ENCODE measurements at regions not wholly inside any gene's neighbourhood (a gene's known extent, or its start where the extent isn't known, plus 50 kb on each side); places are given as distances from the start of the nearest gene placed in this dataset.

- no peak for DNase-seq
- no peak overlapping the region for H2AFZ ChIP-seq (replicated peaks; ENCODE audit: low read length, poor library complexity)
- ChIA-PET CTCF (no interaction called here), POLR2A (ENCODE audit: unreplicated experiment) (no interaction called here)
- dilution Hi-C loops (cut with HindIII; ENCODE audit: low sequenced_read_pairs, unreplicated experiment) (no loop called here), intact Hi-C loops (cut with micrococcal nuclease) (no loop called here), in situ Hi-C loops (cut with MboI; ENCODE audit: low sequenced_read_pairs) (no loop called here)
- H3K4ac ChIP-seq (ENCODE audit: low read depth, low read length): no peak overlapping the region
- H3K4me3 ChIP-seq (ENCODE audit: insufficient read depth, low read depth, low read length): no peak overlapping the region
- no peak overlapping the region for H3K23ac ChIP-seq (ENCODE audit: low read depth, low read length)
- TF ChIP-seq USF2 (IDR thresholded peaks at IDR 0.05; ENCODE audit: low read depth, low read length) (no peak), MAFK (IDR thresholded peaks at IDR 0.05; ENCODE audit: low read depth, low read length) (peak; percentile 53)
- no peak overlapping the region for H2BK120ac ChIP-seq (ENCODE audit: low read depth, low read length)
- H3K9ac ChIP-seq (ENCODE audit: low read depth, low read length): no peak overlapping the region
- no peak overlapping the region for H4K91ac ChIP-seq (ENCODE audit: insufficient read depth, low read depth, low read length)
- H4K5ac ChIP-seq (ENCODE audit: low read depth, low read length): no peak overlapping the region
- H4K20me1 ChIP-seq (ENCODE audit: insufficient read depth, low read length): no peaks in the 10 kb centered on the region
- H2BK20ac ChIP-seq (ENCODE audit: low read depth, low read length): no peak overlapping the region
- no peak overlapping the region for H3K18ac ChIP-seq (ENCODE audit: low read depth, low read length)
- H3K9me1 ChIP-seq (ENCODE audit: insufficient read depth, low read length): no peaks in the 10 kb centered on the region
- no peak overlapping the region for H3K56ac ChIP-seq (ENCODE audit: extremely low read depth, insufficient read depth, low read length)
- H4K8ac ChIP-seq (ENCODE audit: low read depth in 2 of 2, low read length in 2 of 2): no peak overlapping the region
- no peaks in the 10 kb centered on the region for H3K4me1 ChIP-seq (ENCODE audit: control insufficient read depth, insufficient read depth, low read length)
- no peak overlapping the region for H2AK5ac ChIP-seq (ENCODE audit: low read depth, low read length)
- no peak overlapping the region for H3K4me2 ChIP-seq (ENCODE audit: low read depth, low read length)
- WGBS, 2 experiments (ENCODE audit: extremely low coverage in 2 of 2, insufficient read length in 1 of 2): no CpG with 5 or more reads among the region's 1 CpG
- H2BK5ac ChIP-seq (ENCODE audit: low read depth, low read length, poor library complexity, severe bottlenecking): no peak overlapping the region
- H3K79me1 ChIP-seq (ENCODE audit: low read depth in 1 of 2, low read length in 2 of 2): no peaks in the 10 kb centered on the region
- BruUV-seq (replicated peaks): no TSS peak
- H2BK15ac ChIP-seq (ENCODE audit: low read depth, low read length): no peak overlapping the region
- no peaks in the 10 kb centered on the region for H3K9me3 ChIP-seq (ENCODE audit: control insufficient read depth, insufficient read depth, low read length)
- H3K27me3 ChIP-seq (ENCODE audit: control insufficient read depth, insufficient read depth, low read length): no peaks in the 10 kb centered on the region
- no peaks in the 10 kb centered on the region for H3K36me3 ChIP-seq (ENCODE audit: control insufficient read depth, insufficient read depth, low read length)
- no peak overlapping the region for H3K27ac ChIP-seq (ENCODE audit: insufficient read depth, low read length)
- H3K14ac ChIP-seq (replicated peaks; ENCODE audit: low read depth, low read length): no peak overlapping the region
- no peak for ATAC-seq (ENCODE audit: low read depth)
- no peak overlapping the region for H2AK9ac ChIP-seq (replicated peaks; ENCODE audit: low read depth, low read length, poor library complexity)
Measured at GRCh38 chr14:28941758-28942157, 175.2 kb downstream of the FOXG1 start.

All from IMR-90 (cell line).